OCI-LY7 (cell line): ENCODE measurements at regions not wholly inside any gene's neighbourhood (a gene's known extent, or its start where the extent isn't known, plus 50 kb on each side); places are given as distances from the start of the nearest gene placed in this dataset.

ENCODE experiments used
- BruUV-seq: library from RNA; stranded (reverse); fragments of 400-500 nt; replicated peaks from 2 replicates; lab custom pipeline; 2021; lab: Mats Ljungman, UMichigan
- CTCF ChIA-PET: fragments of 300-600 bp; sonication (Branson Sonifier 250); formaldehyde crosslinking; loops from one replicate; lab custom pipeline; 2022; ENCODE audit warnings: antibody characterized with exemption; ENCODE audit not compliant: unreplicated experiment; lab: Charles Lee
- POLR2A ChIA-PET: fragments of 300-600 bp; sonication (Branson Sonifier 250); formaldehyde crosslinking; loops from one replicate; lab custom pipeline; 2022; ENCODE audit warnings: antibody characterized with exemption; lab: Charles Lee
- DNase-seq: peaks from one replicate; pipeline ENCODE4 v3.0.0-alpha.2; 2015; ENCODE audit warnings: low spot score
- H2AFZ ChIP-seq: fragments of 200-600 bp; sonication (generic), shearing (Covaris generic); 2 replicates; pipeline ENCODE4 v1.6.1; 2014; ENCODE audit warnings: mild to moderate bottlenecking, antibody characterized with exemption, low read length, moderate library complexity
- H3K27ac ChIP-seq: fragments of 200-600 bp; sonication (generic); 2 replicates; pipeline ENCODE4 v1.5.1; 2014; ENCODE audit warnings: mixed run types, low read depth, mild to moderate bottlenecking, moderate library complexity, low read length, inconsistent platforms; ENCODE audit not compliant: poor library complexity, severe bottlenecking
- H3K36me3 ChIP-seq: fragments of 200-600 bp; sonication (generic); 2 replicates; pipeline ENCODE4 v1.6.1; 2014; ENCODE audit warnings: mild to moderate bottlenecking, antibody characterized with exemption, low read length, moderate library complexity, mixed read lengths; ENCODE audit not compliant: insufficient read depth
- H3K4me1 ChIP-seq: fragments of 200-600 bp; sonication (generic); 2 replicates; pipeline ENCODE4 v1.5.1; 2014; ENCODE audit warnings: mild to moderate bottlenecking, low read length; ENCODE audit not compliant: insufficient read depth, poor library complexity, severe bottlenecking
- H3K4me2 ChIP-seq: fragments of 200-600 bp; sonication (generic); 2 replicates; pipeline ENCODE4 v1.6.1; 2014; ENCODE audit warnings: mild to moderate bottlenecking, low read length
- H3K4me3 ChIP-seq: fragments of 200-600 bp; sonication (generic); 2 replicates; pipeline ENCODE4 v1.5.1; 2014; ENCODE audit warnings: mild to moderate bottlenecking, low read depth, low read length; ENCODE audit not compliant: poor library complexity, severe bottlenecking
- H3K79me2 ChIP-seq: fragments of 200-600 bp; sonication (generic); 2 replicates; pipeline ENCODE4 v1.6.1; 2016; ENCODE audit warnings: low read depth, mild to moderate bottlenecking, low read length, moderate library complexity, mixed read lengths; ENCODE audit not compliant: insufficient read depth
- H3K9me2 ChIP-seq: fragments of 200-600 bp; sonication (generic); 2 replicates; pipeline ENCODE4 v1.6.1; 2016; ENCODE audit warnings: mild to moderate bottlenecking, low read length, mixed read lengths; ENCODE audit not compliant: insufficient read depth
- H3K9me3 ChIP-seq: fragments of 200-600 bp; sonication (generic); 2 replicates; pipeline ENCODE4 v1.6.1; 2014; ENCODE audit warnings: mild to moderate bottlenecking, mixed run types, low read length, mixed read lengths
- H4K20me1 ChIP-seq: fragments of 200-600 bp; sonication (generic); 2 replicates; pipeline ENCODE4 v1.6.1; 2014; ENCODE audit warnings: mild to moderate bottlenecking, antibody characterized with exemption, low read length, moderate library complexity, mixed read lengths; ENCODE audit not compliant: insufficient read depth
- CTCF ChIP-seq: fragments of 200-600 bp; sonication (generic); conservative IDR thresholded peaks from 2 replicates; pipeline ENCODE4 v1.5.1; 2014; ENCODE audit warnings: mild to moderate bottlenecking, antibody characterized with exemption, low read length, moderate library complexity, mixed read lengths
- EZH2phosphoT487 ChIP-seq: fragments of 200-600 bp; sonication (generic); IDR thresholded peaks from 2 replicates; pipeline ENCODE4 v1.6.1; 2018; ENCODE audit warnings: low read depth, borderline replicate concordance, mild to moderate bottlenecking, mixed run types, antibody characterized with exemption, low read length, moderate library complexity, mixed read lengths
- intact Hi-C: fragments of 100-400 bp; cut with micrococcal nuclease; formaldehyde crosslinking; loops from one replicate; pipeline ENCODE4 v1.10.0; 2022; ENCODE audit not compliant: unreplicated experiment

DNA sequence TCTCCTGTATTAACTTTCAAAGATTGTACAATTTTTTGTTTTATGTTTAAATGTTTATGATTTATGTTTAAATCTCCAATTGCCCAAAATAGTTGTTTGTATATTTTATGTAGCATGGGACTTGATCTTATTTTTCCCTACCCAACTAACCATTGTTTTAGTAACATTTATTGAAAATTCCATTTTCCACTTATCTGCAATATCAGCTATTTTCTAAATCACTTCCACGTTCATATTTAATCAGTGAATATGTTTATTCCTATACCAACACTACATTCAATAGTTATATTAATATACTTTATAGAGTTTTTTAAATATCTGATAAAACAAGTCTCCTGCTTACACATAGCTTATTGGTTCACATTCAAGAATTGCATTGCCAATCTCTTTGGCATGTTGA is 532.2 kb downstream of the CHSY3 start:
- Histone ChIP-seq H3K9me2 (no peaks in the 10 kb centered on the region), H3K36me3 (no peaks in the 10 kb centered on the region), H3K79me2 (no peaks in the 10 kb centered on the region), H4K20me1 (no peaks in the 10 kb centered on the region), H2AFZ (no peak overlapping the region), H3K4me3 (no peak overlapping the region), H3K4me2 (no peak overlapping the region), H3K9me3 (no peaks in the 10 kb centered on the region), H3K4me1 (no peaks in the 10 kb centered on the region), H3K27ac (no peak overlapping the region)
- no TSS peak for BruUV-seq
- intact Hi-C loops = no loop called here
- POLR2A ChIA-PET = no interaction called here
- CTCF ChIA-PET = no interaction called here
- DNase-seq = no peak
- TF ChIP-seq EZH2phosphoT487 = no peak
- TF ChIP-seq CTCF = no peak

DNA sequence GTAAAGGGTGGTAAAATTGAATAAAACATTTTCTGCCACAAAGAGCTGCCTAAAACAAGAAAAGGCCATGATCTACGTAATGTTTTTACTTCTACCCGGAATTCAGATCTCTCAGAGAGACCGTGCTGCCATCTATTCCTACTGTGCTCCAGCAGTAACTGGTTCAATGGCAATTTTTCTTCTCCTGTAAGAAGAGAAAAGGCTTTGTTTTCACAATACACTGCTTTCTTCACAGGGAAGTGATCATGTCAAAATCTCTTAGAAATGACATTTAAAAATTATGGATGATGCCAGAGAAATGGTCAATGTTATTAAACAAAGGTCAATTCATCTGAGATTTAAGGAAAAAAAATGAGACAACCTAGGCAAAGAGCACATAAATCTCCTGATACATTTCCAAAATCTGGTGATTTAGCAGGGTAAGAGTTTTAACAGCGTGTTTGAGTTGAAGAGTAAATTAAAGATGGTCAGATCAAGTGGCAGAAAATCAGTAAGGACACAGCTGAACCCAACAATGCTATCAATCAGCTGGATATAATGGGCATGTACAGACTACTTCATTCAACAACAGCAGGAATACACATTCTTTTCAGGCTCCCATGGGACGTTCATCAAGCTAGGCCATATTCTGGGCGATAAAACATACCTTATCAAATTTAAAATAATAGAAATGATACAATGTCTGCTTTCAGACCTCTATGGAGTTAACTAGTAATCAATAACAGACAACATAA is 523.1 kb downstream of the CHSY3 start:
- Histone ChIP-seq H3K9me3 (no peaks in the 10 kb centered on the region), H2AFZ (no peak overlapping the region), H3K79me2 (no peaks in the 10 kb centered on the region), H3K4me1 (no peaks in the 10 kb centered on the region), H3K27ac (no peak overlapping the region), H3K4me3 (no peak overlapping the region), H3K36me3 (no peaks in the 10 kb centered on the region), H4K20me1 (no peaks in the 10 kb centered on the region), H3K4me2 (no peak overlapping the region), H3K9me2 (no peaks in the 10 kb centered on the region)
- CTCF ChIA-PET = no interaction called here
- POLR2A ChIA-PET = no interaction called here
- DNase-seq = no peak
- intact Hi-C loops = no loop called here
- no TSS peak for BruUV-seq
- TF ChIP-seq EZH2phosphoT487 = no peak
- no peak for TF ChIP-seq CTCF

GRCh38 chr5:130425424-130425823 is 521.2 kb downstream of the CHSY3 start:
- Histone ChIP-seq H3K4me3 (no peak overlapping the region), H3K4me2 (no peak overlapping the region), H3K9me2 (no peaks in the 10 kb centered on the region), H3K79me2 (no peaks in the 10 kb centered on the region), H3K27ac (no peak overlapping the region), H3K9me3 (no peaks in the 10 kb centered on the region), H2AFZ (no peak overlapping the region), H3K36me3 (no peaks in the 10 kb centered on the region), H4K20me1 (no peaks in the 10 kb centered on the region), H3K4me1 (no peaks in the 10 kb centered on the region)
- ChIA-PET POLR2A (interaction anchor here (1.3 kb wide), 1 partner anchor 24 kb away, joined by 3 read pairs; no protein-coding TSS in a partner anchor), CTCF (no interaction called here)
- TF ChIP-seq EZH2phosphoT487 = no peak
- TF ChIP-seq CTCF = no peak
- no peak for DNase-seq
- intact Hi-C loops = no loop called here
- BruUV-seq = no TSS peak
